ENCODE measurements at regions not wholly inside any gene's neighbourhood (a gene's known extent, or its start where the extent isn't known, plus 50 kb on each side); places are given as distances from the start of the nearest gene placed in this dataset.

DNA sequence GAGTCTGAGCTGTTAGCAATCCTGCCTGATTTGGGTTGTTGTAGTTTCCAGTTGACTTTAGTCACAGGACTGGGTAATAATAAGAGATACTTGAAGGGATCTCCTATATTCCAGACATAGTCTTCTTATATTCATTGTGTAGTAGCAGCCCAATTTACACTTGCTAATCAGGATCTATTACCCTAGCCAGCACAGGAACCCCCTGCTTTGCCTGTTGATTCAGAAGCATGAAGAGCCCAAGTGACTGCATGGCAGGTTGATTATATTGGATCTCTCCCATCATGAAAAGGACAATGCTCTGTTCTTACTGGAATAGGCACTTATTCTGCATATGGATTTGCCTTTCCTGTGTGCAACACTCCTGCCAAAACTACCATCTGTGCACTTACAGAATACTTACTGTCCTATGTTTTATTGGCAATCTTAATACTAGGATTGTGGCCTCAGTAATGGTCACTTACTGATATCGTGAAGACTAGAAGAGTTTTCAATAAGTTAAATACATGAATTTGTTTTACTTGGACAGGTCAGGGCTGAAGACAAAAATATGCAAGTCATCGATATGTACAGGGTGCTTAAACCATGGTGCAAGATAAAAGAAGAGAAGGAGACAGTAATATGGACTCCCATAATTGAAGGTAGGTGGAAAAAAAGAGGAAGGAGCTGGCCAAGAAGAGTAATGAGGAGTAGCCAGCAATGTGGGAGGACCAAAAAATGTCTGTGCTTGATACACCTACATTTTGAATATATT, 304.1 kb downstream of the MCTP2 start:
- Histone ChIP-seq H4K20me1 (ENCODE audit: insufficient read depth) (no peaks in the 10 kb centered on the region; the same call in 1 of the 2 replicates), H3K79me2 (ENCODE audit: insufficient read depth) (no peaks in the 10 kb centered on the region), H3K27ac (no peak overlapping the region), H3K4me1 (ENCODE audit: insufficient read depth) (no peaks in the 10 kb centered on the region), H3K4me3 (no peak overlapping the region), H3F3A (ENCODE audit: insufficient read depth) (no peaks in the 10 kb centered on the region), H3K36me3 (ENCODE audit: low read depth) (no peaks in the 10 kb centered on the region), H2AFZ (no peak overlapping the region), H3K9ac (no peak overlapping the region), H3K4me2 (ENCODE audit: unreplicated experiment) (no peak overlapping the region), H3K9me2 (ENCODE audit: insufficient read depth) (no peaks in the 10 kb centered on the region), H3K9me3 (ENCODE audit: low read depth) (no peaks in the 10 kb centered on the region), H3K27me3 (replicated peaks; ENCODE audit: insufficient read depth) (no peaks in the 10 kb centered on the region)
- 30 to 35% methylated on average over 2 of the region's 2 CpGs for WGBS, 2 experiments (ENCODE audit: low coverage in 1 of 2, low lambda C conversion rate in 2 of 2, missing lambda C conversion rate in 2 of 2)
- in situ Hi-C loops (cut with MboI): no loop called here
- no peak for DNase-seq
- TF ChIP-seq EZH2 (IDR thresholded peaks at IDR 0.05; ENCODE audit: insufficient read depth, poor library complexity, severe bottlenecking) (no peak), EZH2phosphoT487 (IDR thresholded peaks at IDR 0.05; ENCODE audit: insufficient read depth, low read depth) (no peak)

DNA sequence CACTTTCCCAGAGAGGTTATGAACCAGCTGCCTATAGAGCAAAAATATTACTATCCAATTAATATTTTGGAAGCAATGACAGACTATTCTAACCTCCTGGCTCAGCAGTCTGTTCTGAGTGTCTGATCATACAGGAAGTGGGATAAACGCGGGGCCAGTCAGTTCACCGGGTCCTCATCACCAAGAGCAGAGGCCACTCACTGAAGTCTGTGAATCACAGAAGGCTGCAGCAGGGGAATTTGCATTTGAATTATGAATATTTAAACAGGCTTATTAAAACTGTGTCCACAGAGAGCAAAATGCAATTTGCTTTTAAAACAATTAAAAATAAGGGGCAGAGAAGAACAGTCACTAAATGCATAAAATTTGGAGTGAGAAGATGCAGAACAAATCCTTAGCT, 305.2 kb downstream of the MCTP2 start:
- Histone ChIP-seq H3K27me3 (replicated peaks; ENCODE audit: insufficient read depth) (no peaks in the 10 kb centered on the region), H3K9me2 (ENCODE audit: insufficient read depth) (no peaks in the 10 kb centered on the region), H3K4me1 (ENCODE audit: insufficient read depth) (no peaks in the 10 kb centered on the region), H3F3A (ENCODE audit: insufficient read depth) (no peaks in the 10 kb centered on the region), H2AFZ (no peak overlapping the region), H4K20me1 (ENCODE audit: insufficient read depth) (no peaks in the 10 kb centered on the region; the same call in 1 of the 2 replicates), H3K27ac (no peak overlapping the region), H3K4me2 (ENCODE audit: unreplicated experiment) (no peak overlapping the region), H3K79me2 (ENCODE audit: insufficient read depth) (no peaks in the 10 kb centered on the region), H3K4me3 (no peak overlapping the region), H3K9ac (no peak overlapping the region), H3K36me3 (ENCODE audit: low read depth) (no peaks in the 10 kb centered on the region), H3K9me3 (ENCODE audit: low read depth) (no peaks in the 10 kb centered on the region)
- no peak for DNase-seq
- 0 to 1% methylated on average over 3 of the region's 3 CpGs for WGBS, 2 experiments (ENCODE audit: low coverage in 1 of 2, low lambda C conversion rate in 2 of 2, missing lambda C conversion rate in 2 of 2)
- no peak for TF ChIP-seq EZH2phosphoT487 (IDR thresholded peaks at IDR 0.05; ENCODE audit: insufficient read depth, low read depth)
- TF ChIP-seq EZH2 (IDR thresholded peaks at IDR 0.05; ENCODE audit: insufficient read depth, poor library complexity, severe bottlenecking): no peak
- in situ Hi-C loops (cut with MboI): no loop called here

DNA sequence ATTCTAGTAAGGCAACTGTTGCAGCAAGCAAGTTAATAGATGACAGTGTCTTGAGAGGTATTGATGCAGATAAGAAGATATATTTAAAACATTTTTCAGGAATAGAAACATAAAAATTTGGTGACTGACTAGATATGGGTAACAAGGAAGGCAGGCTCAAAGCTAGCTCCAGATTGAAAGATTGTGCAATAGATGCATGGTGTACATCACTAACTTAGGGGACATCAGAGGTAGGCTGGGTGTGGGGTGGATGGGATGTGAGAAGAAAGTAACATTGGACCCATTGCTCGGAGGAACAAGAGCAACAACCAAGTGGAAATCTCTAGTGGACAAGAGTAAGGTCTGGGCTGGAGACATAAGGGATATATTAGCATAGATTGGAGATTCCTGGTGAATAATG, 306.9 kb downstream of the MCTP2 start:
- no peaks in the 10 kb centered on the region for H3K9me2 ChIP-seq (ENCODE audit: insufficient read depth)
- no peaks in the 10 kb centered on the region for H3K79me2 ChIP-seq (ENCODE audit: insufficient read depth)
- WGBS, 2 experiments (ENCODE audit: low coverage in 1 of 2, low lambda C conversion rate in 2 of 2, missing lambda C conversion rate in 2 of 2): 0 to 7% methylated on average over 1 of the region's 1 CpG
- H3K27me3 ChIP-seq (replicated peaks; ENCODE audit: insufficient read depth): no peaks in the 10 kb centered on the region
- no peaks in the 10 kb centered on the region for H3K4me1 ChIP-seq (ENCODE audit: insufficient read depth)
- H3K4me3 ChIP-seq: no peak overlapping the region
- no peak for TF ChIP-seq EZH2 (IDR thresholded peaks at IDR 0.05; ENCODE audit: insufficient read depth, poor library complexity, severe bottlenecking)
- no peak for TF ChIP-seq EZH2phosphoT487 (IDR thresholded peaks at IDR 0.05; ENCODE audit: insufficient read depth, low read depth)
- in situ Hi-C loops (cut with MboI): no loop called here
- H3K9ac ChIP-seq: no peak overlapping the region
- H3K27ac ChIP-seq: no peak overlapping the region
- no peak for DNase-seq
- H3K4me2 ChIP-seq (ENCODE audit: unreplicated experiment): no peak overlapping the region
- H3F3A ChIP-seq (ENCODE audit: insufficient read depth): no peaks in the 10 kb centered on the region
- H4K20me1 ChIP-seq (ENCODE audit: insufficient read depth): no peaks in the 10 kb centered on the region
- no peaks in the 10 kb centered on the region for H3K9me3 ChIP-seq (ENCODE audit: low read depth)
- no peak overlapping the region for H2AFZ ChIP-seq
- no peaks in the 10 kb centered on the region for H3K36me3 ChIP-seq (ENCODE audit: low read depth)

DNA sequence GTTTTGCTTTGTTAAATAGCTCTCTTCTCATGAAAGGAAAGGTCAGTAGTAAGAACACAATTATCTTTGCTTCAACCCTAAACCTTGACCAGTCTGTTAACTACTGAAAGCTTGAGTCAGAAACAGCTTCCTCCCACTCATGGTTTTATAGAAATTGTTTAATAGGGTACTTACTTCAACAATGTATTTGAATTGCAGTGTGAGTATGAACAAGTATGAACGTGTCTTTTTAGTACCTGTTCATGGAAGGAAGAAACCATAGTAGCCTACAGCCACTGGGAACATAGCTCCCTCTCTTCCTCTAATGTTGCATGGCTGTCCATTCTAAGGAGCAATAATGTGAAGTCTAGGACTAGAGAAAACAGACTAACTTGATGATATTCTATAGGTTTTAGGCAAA, 311.0 kb downstream of the MCTP2 start:
- Histone ChIP-seq H3K9ac (no peak overlapping the region), H3K4me1 (ENCODE audit: insufficient read depth) (no peaks in the 10 kb centered on the region), H3K4me2 (ENCODE audit: unreplicated experiment) (no peak overlapping the region), H3K27me3 (replicated peaks; ENCODE audit: insufficient read depth) (no peaks in the 10 kb centered on the region), H4K20me1 (ENCODE audit: insufficient read depth) (no peaks in the 10 kb centered on the region), H3F3A (ENCODE audit: insufficient read depth) (no peaks in the 10 kb centered on the region), H3K27ac (no peak overlapping the region), H3K79me2 (ENCODE audit: insufficient read depth) (no peaks in the 10 kb centered on the region), H3K9me2 (ENCODE audit: insufficient read depth) (no peaks in the 10 kb centered on the region), H3K36me3 (ENCODE audit: low read depth) (no peaks in the 10 kb centered on the region), H3K9me3 (ENCODE audit: low read depth) (no peaks in the 10 kb centered on the region), H2AFZ (no peak overlapping the region), H3K4me3 (no peak overlapping the region)
- no peak for DNase-seq
- TF ChIP-seq EZH2 (IDR thresholded peaks at IDR 0.05; ENCODE audit: insufficient read depth, poor library complexity, severe bottlenecking): no peak
- TF ChIP-seq EZH2phosphoT487 (IDR thresholded peaks at IDR 0.05; ENCODE audit: insufficient read depth, low read depth): no peak
- in situ Hi-C loops (cut with MboI): no loop called here
- WGBS, 2 experiments (ENCODE audit: low coverage in 1 of 2, low lambda C conversion rate in 2 of 2, missing lambda C conversion rate in 2 of 2): 5 to 18% methylated on average over 1 of the region's 1 CpG

Measured in GM23248 (cell line).